Body of pancreas (tissue), 4 donors: ENCODE measurements at regions not wholly inside any gene's neighbourhood (a gene's known extent, or its start where the extent isn't known, plus 50 kb on each side); places are given as distances from the start of the nearest gene placed in this dataset.

Experiments used
- POLR2A ChIP-seq, 3 donors: fragments of 450-650 bp; IDR thresholded peaks; one replicate each; pipeline ENCODE4 v1.6.1; 2016; ENCODE audit warnings: antibody characterized with exemption in 3 of 3, mild to moderate bottlenecking in 2 of 3
- TF ChIP-seq, protein P1 (sequence below), 7 experiments: fragments of 450-650 bp in 4 of 7; fragments of 200-600 bp in 3 of 7; sonication (generic) in 3 of 7; IDR thresholded peaks; one replicate each; pipeline ENCODE4 v1.5.1; 2016 to 2019; ENCODE audit warnings: antibody characterized with exemption in 7 of 7

DNA sequence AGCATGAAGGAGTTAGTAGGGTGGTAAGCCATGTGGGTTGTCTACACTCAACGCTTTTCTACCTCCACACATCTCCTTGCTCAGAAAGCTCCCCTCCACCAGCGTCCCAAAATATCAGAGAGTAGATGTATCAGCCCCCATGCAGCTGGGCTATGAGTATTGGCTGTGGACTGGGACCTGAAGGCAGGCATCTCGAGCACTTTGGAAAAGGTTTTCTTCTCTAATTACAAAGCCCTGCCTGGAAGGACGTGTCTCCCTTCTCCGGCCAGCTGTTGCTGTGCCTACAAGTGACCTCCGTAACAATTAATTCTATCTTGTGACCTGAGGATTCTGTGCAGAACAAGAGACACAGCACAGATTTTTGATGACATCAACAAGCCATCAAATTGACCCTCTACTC is 142.0 kb upstream of the RUNX1 start:
- TF ChIP-seq POLR2A (IDR thresholded peaks at IDR 0.05) = no peak
- TF ChIP-seq, protein P1, sequence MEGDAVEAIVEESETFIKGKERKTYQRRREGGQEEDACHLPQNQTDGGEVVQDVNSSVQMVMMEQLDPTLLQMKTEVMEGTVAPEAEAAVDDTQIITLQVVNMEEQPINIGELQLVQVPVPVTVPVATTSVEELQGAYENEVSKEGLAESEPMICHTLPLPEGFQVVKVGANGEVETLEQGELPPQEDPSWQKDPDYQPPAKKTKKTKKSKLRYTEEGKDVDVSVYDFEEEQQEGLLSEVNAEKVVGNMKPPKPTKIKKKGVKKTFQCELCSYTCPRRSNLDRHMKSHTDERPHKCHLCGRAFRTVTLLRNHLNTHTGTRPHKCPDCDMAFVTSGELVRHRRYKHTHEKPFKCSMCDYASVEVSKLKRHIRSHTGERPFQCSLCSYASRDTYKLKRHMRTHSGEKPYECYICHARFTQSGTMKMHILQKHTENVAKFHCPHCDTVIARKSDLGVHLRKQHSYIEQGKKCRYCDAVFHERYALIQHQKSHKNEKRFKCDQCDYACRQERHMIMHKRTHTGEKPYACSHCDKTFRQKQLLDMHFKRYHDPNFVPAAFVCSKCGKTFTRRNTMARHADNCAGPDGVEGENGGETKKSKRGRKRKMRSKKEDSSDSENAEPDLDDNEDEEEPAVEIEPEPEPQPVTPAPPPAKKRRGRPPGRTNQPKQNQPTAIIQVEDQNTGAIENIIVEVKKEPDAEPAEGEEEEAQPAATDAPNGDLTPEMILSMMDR (IDR thresholded peaks at IDR 0.05) = no peak
